Activated T-cell treated with anti-CD3 and anti-CD28 coated beads for 1 hour (primary cell): ENCODE measurements at regions not wholly inside any gene's neighbourhood (a gene's known extent, or its start where the extent isn't known, plus 50 kb on each side); places are given as distances from the start of the nearest gene placed in this dataset.
"Not testable (repeated sequence)": the region's sequence is repeated elsewhere in the genome, so short reads cannot be mapped to it uniquely, and the experiment has no call there.

Experiments
- DNase-seq: peaks from one replicate; pipeline ENCODE4 v3.0.0-alpha.2; 2020; ENCODE audit warnings: low read depth

DNA sequence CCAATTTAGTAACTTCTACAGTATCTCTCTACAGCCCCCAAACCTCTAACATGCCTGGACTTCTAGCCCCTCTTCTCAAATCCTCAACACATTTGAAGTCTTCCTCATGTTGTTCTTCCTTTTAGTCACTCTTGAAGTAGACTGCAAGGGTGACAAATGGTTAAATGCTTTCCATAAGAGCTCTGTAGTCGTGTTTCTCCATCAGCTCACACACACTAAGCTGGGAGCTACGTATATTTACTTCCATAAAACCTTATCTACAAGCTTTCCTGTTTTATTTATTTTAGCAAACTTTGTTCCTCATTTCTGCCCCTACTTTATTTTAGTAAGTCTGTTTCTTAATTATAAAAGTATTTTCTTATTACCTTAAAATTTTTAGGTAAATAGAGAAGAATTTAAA lies 49.9 kb upstream of the NOTCH2NLA start:
- not testable (repeated sequence) for DNase-seq
